Sciatic nerve (tissue), 2 donors: ENCODE measurements at regions not wholly inside any gene's neighbourhood (a gene's known extent, or its start where the extent isn't known, plus 50 kb on each side); places are given as distances from the start of the nearest gene placed in this dataset.

Experiments used
- ATAC-seq: fragments of 200-7000 bp; cut with Tn5 transposase; one replicate; pipeline ENCODE4 v1.9.1; 2020; ENCODE audit warnings: mild to moderate bottlenecking, moderate library complexity
- DNase-seq: peaks from one replicate; pipeline ENCODE4 v3.0.0-alpha.2; 2020; ENCODE audit warnings: low spot score
- intact Hi-C: fragments of 100-400 bp; cut with DNase I; formaldehyde crosslinking; loops from one replicate; pipeline ENCODE4 v1.14.2; 2022
- donor health status: DM: no; HTN: no; CAD: no.
- donor health status: DM: no; HTN: no; CAD: no.

GRCh38 chr20:9926007-9926406 is 87.1 kb upstream of the PAK5 start:
- intact Hi-C loops: no loop called here
- ATAC-seq: no peak
- DNase-seq: no peak

- ATAC-seq (no peak), DNase-seq (no peak)
Observed at GRCh38 chr20:9923648-9924047, 84.8 kb upstream of the PAK5 start.

GRCh38 chr20:9920866-9921265 is 82.0 kb upstream of the PAK5 start:
- intact Hi-C loops: no loop called here
- ATAC-seq (no peak), DNase-seq (no peak)

More at GRCh38 chr20:9923648-9924047, 84.8 kb upstream of the PAK5 start:
- intact Hi-C loops: no loop called here

- ATAC-seq (no peak), DNase-seq (no peak)
- intact Hi-C loops: loop anchor here (10.0 kb wide), 1 partner anchor 295 kb away; no protein-coding TSS in a partner anchor
Observed at GRCh38 chr20:9919271-9920014, 80.6 kb upstream of the PAK5 start.

GRCh38 chr20:9918348-9918747 is 79.5 kb upstream of the PAK5 start:
- intact Hi-C loops: loop anchor here (10.0 kb wide), 1 partner anchor 294 kb away; no protein-coding TSS in a partner anchor
- no peak for ATAC-seq

GRCh38 chr20:9916761-9917160 is 77.9 kb upstream of the PAK5 start:
- intact Hi-C loops: loop anchor here (10.0 kb wide), 1 partner anchor 292 kb away; no protein-coding TSS in a partner anchor
- no peak for ATAC-seq
- DNase-seq: no peak

More at GRCh38 chr20:9918348-9918747, 79.5 kb upstream of the PAK5 start:
- no peak for DNase-seq

- intact Hi-C loops: loop anchor here (10.0 kb wide), 1 partner anchor 288 kb away; no protein-coding TSS in a partner anchor
- DNase-seq (peak; percentile 58), ATAC-seq (no peak)
Observed at GRCh38 chr20:9912858-9913434, 74.1 kb upstream of the PAK5 start.

GRCh38 chr20:9912290-9912689 is 73.4 kb upstream of the PAK5 start:
- ATAC-seq (no peak), DNase-seq (no peak)
- intact Hi-C loops: loop anchor here (10.0 kb wide), 1 partner anchor 287 kb away; no protein-coding TSS in a partner anchor

GRCh38 chr20:9911519-9911918 is 72.6 kb upstream of the PAK5 start:
- no peak for ATAC-seq
- intact Hi-C loops: loop anchor here (10.0 kb wide), 1 partner anchor 287 kb away; no protein-coding TSS in a partner anchor
- no peak for DNase-seq

- no peak for DNase-seq
- intact Hi-C loops: no loop called here
- ATAC-seq: no peak
Observed at GRCh38 chr20:9909167-9909566, 70.3 kb upstream of the PAK5 start.

GRCh38 chr20:9903048-9903655 is 64.3 kb upstream of the PAK5 start:
- ATAC-seq (no peak), DNase-seq (no peak)
- intact Hi-C loops: no loop called here

- DNase-seq (no peak), ATAC-seq (no peak)
- intact Hi-C loops: no loop called here
Observed at GRCh38 chr20:9889270-9889981, 50.5 kb upstream of the PAK5 start.
